Osteocyte (in vitro differentiated cells): ENCODE measurements at regions not wholly inside any gene's neighbourhood (a gene's known extent, or its start where the extent isn't known, plus 50 kb on each side); places are given as distances from the start of the nearest gene placed in this dataset.

Source experiments
- DNase-seq: peaks from one replicate; pipeline ENCODE4 v3.0.0; 2021; ENCODE audit warnings: mixed read lengths; ENCODE audit not compliant: unreplicated experiment; ENCODE audit errors: extremely low spot score
- H3K27ac Mint-ChIP-seq: one replicate; pipeline ENCODE4 v1.8.0; 2021; ENCODE audit warnings: mild to moderate bottlenecking, mixed read lengths; ENCODE audit not compliant: unreplicated experiment
- H3K27me3 Mint-ChIP-seq: one replicate; pipeline ENCODE4 v1.8.0; 2021; ENCODE audit warnings: mixed read lengths; ENCODE audit not compliant: unreplicated experiment
- H3K36me3 Mint-ChIP-seq: one replicate; pipeline ENCODE4 v1.8.0; 2021; ENCODE audit warnings: mixed read lengths; ENCODE audit not compliant: unreplicated experiment
- H3K4me1 Mint-ChIP-seq: one replicate; pipeline ENCODE4 v1.8.0; 2021; ENCODE audit warnings: mixed read lengths; ENCODE audit not compliant: unreplicated experiment
- H3K4me3 Mint-ChIP-seq: one replicate; pipeline ENCODE4 v1.8.0; 2021; ENCODE audit warnings: mild to moderate bottlenecking, moderate library complexity, mixed read lengths; ENCODE audit not compliant: unreplicated experiment
- H3K9me3 Mint-ChIP-seq: one replicate; pipeline ENCODE4 v1.8.0; 2021; ENCODE audit warnings: mixed read lengths; ENCODE audit not compliant: unreplicated experiment
- CTCF ChIP-seq: fragments of 200-600 bp; sonication (generic); IDR thresholded peaks from 2 replicates; pipeline ENCODE4 v1.5.0; 2021; ENCODE audit warnings: antibody characterized with exemption, mild to moderate bottlenecking, moderate library complexity

- H3K27me3 Mint-ChIP-seq: no peaks in the 10 kb centered on the region
- TF ChIP-seq CTCF: no peak
- no peak overlapping the region for H3K27ac Mint-ChIP-seq
- no peak overlapping the region for H3K4me3 Mint-ChIP-seq
- H3K36me3 Mint-ChIP-seq: no peaks in the 10 kb centered on the region
- DNase-seq: no peak
- no peaks in the 10 kb centered on the region for H3K4me1 Mint-ChIP-seq
- H3K9me3 Mint-ChIP-seq: peaks cover 14% of the 10 kb centered on the region
Observed at GRCh38 chr10:123331438-123331837, 177.2 kb downstream of the BUB3 start.

GRCh38 chr10:123346581-123346980 is 192.4 kb downstream of the BUB3 start:
- no peaks in the 10 kb centered on the region for H3K36me3 Mint-ChIP-seq
- no peak for TF ChIP-seq CTCF
- no peak overlapping the region for H3K27ac Mint-ChIP-seq
- no peaks in the 10 kb centered on the region for H3K27me3 Mint-ChIP-seq
- H3K4me3 Mint-ChIP-seq: no peak overlapping the region
- no peak for DNase-seq
- H3K4me1 Mint-ChIP-seq: no peaks in the 10 kb centered on the region
- H3K9me3 Mint-ChIP-seq: no peaks in the 10 kb centered on the region

GRCh38 chr10:123348691-123349572 is 194.7 kb downstream of the BUB3 start:
- Mint-ChIP-seq H3K4me1 (no peaks in the 10 kb centered on the region), H3K9me3 (no peaks in the 10 kb centered on the region)

GRCh38 chr10:123351715-123352114 is 197.5 kb downstream of the BUB3 start:
- no peaks in the 10 kb centered on the region for H3K27me3 Mint-ChIP-seq
- no peak for TF ChIP-seq CTCF
- no peak for DNase-seq
- no peak overlapping the region for H3K27ac Mint-ChIP-seq
- H3K9me3 Mint-ChIP-seq: no peaks in the 10 kb centered on the region
- no peak overlapping the region for H3K4me3 Mint-ChIP-seq
- no peaks in the 10 kb centered on the region for H3K36me3 Mint-ChIP-seq
- no peaks in the 10 kb centered on the region for H3K4me1 Mint-ChIP-seq

More at GRCh38 chr10:123348691-123349572, 194.7 kb downstream of the BUB3 start:
- DNase-seq: no peak
- Mint-ChIP-seq H3K27me3 (no peaks in the 10 kb centered on the region), H3K4me3 (no peak overlapping the region), H3K27ac (no peak overlapping the region), H3K36me3 (no peaks in the 10 kb centered on the region)
- TF ChIP-seq CTCF: no peak

GRCh38 chr10:123354521-123354920 is 200.3 kb downstream of the BUB3 start:
- no peak overlapping the region for H3K27ac Mint-ChIP-seq
- no peak overlapping the region for H3K4me3 Mint-ChIP-seq
- no peak for TF ChIP-seq CTCF
- H3K27me3 Mint-ChIP-seq: no peaks in the 10 kb centered on the region
- DNase-seq: no peak
- no peaks in the 10 kb centered on the region for H3K36me3 Mint-ChIP-seq
- H3K4me1 Mint-ChIP-seq: no peaks in the 10 kb centered on the region
- no peaks in the 10 kb centered on the region for H3K9me3 Mint-ChIP-seq
